Skin epidermis (tissue), 12 donors: ENCODE measurements at regions not wholly inside any gene's neighbourhood (a gene's known extent, or its start where the extent isn't known, plus 50 kb on each side); places are given as distances from the start of the nearest gene placed in this dataset.

Experiments
- H3K27ac ChIP-seq, 21 experiments: fragments of 200-600 bp; sonication (generic) in 11 of 21; one replicate each; pipeline ENCODE4 v1.5.0; 2020; ENCODE audit warnings: mild to moderate bottlenecking in 3 of 21, inconsistent platforms in 2 of 21, moderate library complexity in 2 of 21
- H3K4me3 ChIP-seq, 7 experiments: fragments of 200-600 bp; sonication (generic) in 2 of 7; one replicate each; pipeline ENCODE4 v1.5.0; 2020; ENCODE audit warnings: inconsistent platforms in 2 of 7, mild to moderate bottlenecking in 2 of 7, moderate library complexity in 1 of 7

DNA sequence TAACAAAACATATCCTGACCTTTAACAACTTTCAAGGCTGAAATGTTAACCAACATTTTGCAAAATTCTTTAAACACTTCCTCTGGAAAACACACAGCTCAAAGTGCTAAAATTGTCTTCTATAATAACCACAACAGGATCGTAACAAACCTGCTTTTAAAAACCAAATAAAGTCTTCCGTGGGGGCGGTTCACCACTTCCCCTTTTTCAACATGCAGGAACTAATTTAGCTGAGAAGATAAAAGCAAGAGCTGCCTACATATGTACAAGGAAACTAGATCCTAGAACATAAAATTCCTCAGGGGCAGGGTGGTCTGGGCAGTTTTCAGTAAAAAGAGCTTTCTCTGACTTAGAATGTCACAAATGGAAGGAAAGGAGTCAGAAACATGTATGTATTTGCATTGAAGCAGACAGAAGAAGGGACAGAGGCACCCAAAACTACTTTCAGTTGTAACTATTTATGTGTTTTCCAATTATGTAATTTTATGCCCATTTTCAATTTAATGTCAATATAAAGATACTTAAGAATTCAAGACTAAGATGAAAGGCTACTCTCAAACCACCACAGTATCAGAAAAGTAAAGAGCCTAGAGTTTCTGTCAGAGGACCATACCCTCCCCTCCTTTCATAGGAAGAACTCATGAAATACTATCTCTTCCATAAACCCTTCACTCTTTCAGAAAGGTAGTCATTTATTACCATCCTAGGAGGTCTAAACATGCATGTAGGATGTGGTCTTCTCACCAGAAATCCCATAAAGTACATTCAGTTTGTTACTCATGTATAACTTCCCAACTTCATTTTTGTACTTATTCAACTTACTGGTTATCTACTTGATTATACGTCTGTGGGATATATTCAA lies 185.9 kb upstream of the RASA1 start:
- Histone ChIP-seq H3K27ac (peak overlapping the region in 6 of 21 experiments; percentile 8 to 84 (median 44)), H3K4me3 (no peak overlapping the region)

DNA sequence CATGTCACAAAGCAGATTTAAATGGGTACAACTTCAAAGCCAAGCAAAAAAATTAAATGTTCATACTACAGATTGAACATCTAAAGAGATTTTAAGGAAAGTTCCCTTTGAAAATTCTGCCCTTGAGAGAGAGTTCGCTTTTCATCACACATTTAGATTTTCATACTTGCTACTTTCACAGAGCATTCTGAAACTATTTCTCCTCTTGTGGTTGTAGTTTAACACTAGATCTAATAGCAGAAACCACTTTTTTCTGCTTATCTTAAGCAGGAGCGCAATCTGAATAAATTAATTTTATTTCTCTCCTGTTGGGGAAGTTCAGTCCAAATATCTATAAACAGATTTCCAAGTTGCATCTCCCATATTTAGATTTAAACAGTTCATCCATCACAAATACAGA lies 173.3 kb upstream of the RASA1 start:
- no peak overlapping the region for H3K4me3 ChIP-seq
- no peak overlapping the region for H3K27ac ChIP-seq

DNA sequence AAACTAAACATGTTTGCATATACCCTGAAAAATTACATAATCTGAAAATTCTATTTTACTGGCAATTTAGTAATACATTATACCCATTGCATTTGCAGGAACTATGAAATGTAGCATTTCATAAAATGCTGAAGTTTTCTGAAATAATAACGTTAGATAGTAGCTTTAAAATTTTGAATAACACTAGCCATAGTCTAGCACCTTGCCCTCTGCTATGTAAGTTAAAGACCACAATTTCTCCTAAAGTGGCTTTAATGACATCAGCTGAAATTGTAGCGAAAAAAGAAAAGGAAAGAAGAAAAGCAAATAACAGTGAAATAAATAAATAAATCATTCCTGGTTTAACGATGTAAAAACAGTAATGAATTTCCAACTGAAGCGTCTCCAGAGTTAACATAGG lies 172.8 kb upstream of the RASA1 start:
- Histone ChIP-seq H3K4me3 (no peak overlapping the region), H3K27ac (no peak overlapping the region)

DNA sequence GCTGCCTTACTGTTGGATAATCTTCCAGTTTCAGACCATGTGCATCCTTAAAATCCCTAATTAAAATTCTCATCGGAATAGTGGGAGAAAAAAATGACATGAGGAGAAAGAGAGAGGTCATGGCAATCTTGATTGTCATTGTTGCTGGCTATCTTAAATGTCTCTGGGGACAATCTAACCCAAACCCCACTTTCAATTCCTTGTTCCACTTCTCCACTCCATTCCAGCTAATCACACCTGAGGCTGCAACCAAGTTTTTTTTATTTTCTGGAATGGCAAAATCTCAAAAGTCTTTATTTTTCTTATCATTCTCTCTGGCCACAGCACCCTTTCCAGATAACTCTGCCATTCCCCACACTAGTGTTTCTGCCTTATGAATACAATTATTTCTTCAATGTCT lies 171.9 kb upstream of the RASA1 start:
- H3K4me3 ChIP-seq = no peak overlapping the region
- H3K27ac ChIP-seq = no peak overlapping the region

DNA sequence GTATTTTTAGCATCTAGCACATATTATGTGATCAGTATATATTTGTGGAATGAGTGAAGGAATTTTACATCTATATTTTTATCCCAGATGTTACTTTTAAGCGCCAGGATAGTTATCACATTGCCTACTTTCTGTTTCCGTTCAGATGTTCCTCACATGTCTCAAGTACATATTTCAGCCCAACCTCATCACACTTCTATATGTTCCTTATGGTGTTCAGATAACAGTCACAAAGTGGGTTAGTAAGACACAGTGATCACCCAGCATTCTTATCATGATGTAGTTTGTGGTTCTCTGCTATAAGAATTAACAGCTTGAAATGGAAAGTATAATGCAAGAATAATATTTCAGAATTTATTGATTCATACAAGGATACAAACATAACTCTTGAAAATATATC lies 170.0 kb upstream of the RASA1 start:
- H3K4me3 ChIP-seq = no peak overlapping the region

DNA sequence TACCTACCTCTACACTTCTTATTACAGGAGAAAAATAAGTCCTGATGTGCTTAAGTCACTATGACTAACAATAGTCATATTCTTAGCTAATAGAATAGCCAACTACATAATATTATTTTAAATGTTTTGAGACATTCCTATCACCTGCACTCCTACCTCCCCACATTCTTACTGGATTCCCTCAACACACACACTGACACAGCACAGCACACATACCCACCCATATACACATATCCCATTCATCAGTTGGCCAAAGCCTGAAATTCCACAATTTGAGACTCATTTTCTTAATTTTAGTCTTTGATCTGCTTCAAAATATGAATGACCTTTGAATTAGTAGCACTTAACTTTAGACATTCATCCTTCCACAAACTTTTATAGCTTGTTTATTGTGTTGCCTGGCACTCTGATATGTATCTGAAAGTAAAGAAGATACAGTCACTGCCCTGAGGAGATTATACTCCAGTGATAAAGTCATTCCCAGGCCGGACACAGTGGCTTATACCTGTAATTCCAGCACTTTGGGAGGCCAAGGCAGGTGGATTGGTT lies 168.3 kb upstream of the RASA1 start:
- Histone ChIP-seq H3K4me3 (no peak overlapping the region), H3K27ac (no peak overlapping the region)

More for the DNA sequence above, 170.0 kb upstream of the RASA1 start:
- H3K27ac ChIP-seq = no peak overlapping the region

DNA sequence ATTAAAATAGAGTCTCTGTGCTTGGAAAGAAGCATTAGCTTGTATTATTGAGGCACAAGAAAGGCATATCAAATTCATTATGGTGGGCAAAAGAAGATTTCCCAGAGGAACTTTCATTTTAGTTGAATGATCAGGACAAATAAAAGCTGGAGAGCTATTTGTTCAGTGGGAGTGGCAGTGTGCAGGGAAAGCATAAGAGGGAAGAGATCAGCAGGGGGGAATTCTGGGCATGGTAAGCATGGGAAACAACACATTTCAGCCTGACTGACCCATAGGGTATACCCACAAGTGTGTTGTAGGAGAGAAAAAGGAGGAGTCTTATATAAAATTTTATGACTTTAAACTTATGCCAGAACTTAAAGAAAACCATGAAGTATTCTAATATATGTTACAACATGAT lies 167.7 kb upstream of the RASA1 start:
- no peak overlapping the region for H3K4me3 ChIP-seq
- H3K27ac ChIP-seq = no peak overlapping the region

DNA sequence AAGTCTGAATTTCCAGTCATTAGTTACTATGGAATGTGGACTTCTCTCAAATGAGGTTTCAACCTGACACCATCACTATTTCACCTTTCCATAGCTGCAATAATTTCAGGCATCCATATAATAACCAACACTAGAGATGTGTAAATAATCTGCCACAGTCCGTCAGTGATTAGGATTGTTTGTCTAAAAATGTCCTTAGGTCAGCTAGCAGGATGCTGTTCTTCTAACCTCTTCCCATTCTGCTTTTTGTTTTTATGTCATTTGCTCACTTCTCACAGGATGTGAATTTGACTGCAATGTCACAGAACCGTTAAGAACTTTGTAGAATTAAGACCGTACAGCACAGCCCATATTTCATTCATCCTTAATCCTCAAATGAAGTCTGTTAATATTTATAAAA lies 166.4 kb upstream of the RASA1 start:
- Histone ChIP-seq H3K4me3 (no peak overlapping the region), H3K27ac (no peak overlapping the region)

DNA sequence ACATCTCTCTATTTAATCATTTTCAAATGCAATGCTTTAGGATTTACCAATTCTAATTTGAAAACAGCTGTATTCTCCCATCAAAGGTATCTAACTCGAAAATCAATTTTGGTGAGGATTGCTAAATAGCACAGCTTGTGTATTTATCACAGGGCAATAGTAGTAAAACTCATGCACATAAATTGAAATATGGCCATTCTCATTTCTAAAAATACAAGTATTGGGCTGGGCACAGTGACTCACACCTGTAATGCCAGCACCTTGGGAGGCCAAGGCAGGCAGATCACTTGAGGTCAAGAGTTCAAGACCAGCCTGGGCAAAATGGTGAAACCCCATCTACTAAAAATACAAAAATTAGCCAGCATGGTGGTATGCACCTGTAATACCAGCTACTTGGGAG lies 164.8 kb upstream of the RASA1 start:
- Histone ChIP-seq H3K4me3 (no peak overlapping the region), H3K27ac (no peak overlapping the region)

DNA sequence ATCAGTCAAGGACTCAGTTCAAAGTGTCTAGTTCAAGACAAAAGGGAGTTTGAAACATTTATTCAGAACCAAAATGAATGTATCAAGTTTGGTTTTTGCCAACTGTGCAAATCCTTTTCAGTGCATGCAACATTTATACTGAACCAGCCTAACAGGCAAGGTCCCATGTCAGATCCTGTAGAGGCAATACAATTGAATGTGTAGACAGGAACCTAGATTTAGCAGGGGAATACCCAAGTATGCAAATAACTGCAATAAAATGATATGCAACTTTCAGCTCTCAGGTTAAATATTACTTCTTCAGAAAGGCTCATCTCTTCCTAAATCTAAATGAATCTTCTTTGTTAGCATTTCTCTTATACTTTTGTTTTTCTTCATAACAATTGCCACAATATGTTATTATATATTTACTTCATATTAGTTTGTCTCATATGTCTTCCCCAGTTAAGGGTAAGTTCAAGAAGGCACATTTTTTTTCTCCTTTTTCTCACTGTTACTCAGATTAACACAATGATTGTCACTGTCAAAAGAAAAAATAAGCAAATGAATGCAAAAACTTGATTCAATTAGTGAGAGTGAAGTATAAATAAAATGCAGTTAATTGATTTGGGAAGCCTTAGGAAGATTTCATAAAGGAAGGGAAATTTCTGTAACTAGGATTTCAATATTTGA lies 163.9 kb upstream of the RASA1 start:
- Histone ChIP-seq H3K27ac (no peak overlapping the region), H3K4me3 (no peak overlapping the region)

DNA sequence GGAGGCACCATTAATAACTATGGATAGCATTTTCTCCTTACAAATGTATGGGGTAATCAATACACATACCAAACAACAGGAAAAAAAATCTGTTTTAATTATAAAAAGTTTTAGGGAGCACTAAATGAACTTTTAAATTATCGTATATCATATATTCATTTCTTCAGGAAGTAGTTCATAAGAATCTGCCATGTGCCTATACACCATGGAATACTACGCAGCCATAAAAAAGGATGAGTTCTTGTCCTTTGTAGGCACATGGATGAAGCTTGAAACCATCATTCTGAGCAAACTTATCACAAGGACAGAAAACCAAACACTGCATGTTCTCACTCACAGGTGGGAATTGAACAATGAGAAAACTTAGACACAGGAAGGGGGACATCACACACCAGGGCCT lies 162.1 kb upstream of the RASA1 start:
- H3K27ac ChIP-seq = no peak overlapping the region
- no peak overlapping the region for H3K4me3 ChIP-seq

DNA sequence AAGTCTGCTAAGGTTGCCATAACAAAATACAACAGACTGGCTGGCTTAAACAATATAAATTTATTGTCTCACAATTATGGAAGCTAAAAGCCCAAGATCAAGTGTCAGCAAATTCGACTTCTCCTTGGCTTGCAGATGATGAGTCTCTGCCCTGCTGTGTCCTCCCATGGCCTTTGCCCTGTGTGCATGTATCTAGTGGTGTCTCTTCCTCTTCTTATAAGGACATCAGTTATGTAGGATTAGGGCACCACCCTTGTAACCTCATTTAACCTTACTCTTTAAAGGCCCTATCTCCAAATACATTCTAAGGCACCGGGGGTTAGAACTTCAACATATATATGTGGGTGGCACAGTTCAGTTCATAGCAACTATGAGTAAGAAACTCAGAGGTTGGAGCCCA lies 157.9 kb upstream of the RASA1 start:
- no peak overlapping the region for H3K27ac ChIP-seq

DNA sequence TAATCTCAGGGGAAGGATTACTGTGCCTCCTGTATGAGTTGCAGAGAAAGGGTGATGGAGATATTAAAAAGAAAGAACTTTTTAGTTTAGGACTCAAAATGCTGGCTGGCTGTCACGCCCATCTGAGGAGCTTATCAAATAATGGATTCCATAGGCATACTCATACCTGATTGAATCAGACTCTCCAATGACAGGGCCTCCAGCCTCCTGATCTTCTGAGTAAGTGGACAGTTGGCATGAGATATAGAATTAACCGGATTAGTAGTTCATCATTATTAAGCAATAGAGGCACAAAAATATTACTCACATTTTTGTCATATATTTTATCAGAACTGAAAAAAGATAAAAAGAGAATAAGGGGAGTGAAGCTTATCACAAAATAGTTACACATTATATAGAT lies 157.0 kb upstream of the RASA1 start:
- no peak overlapping the region for H3K27ac ChIP-seq
- H3K4me3 ChIP-seq = no peak overlapping the region

More for the DNA sequence above, 157.9 kb upstream of the RASA1 start:
- no peak overlapping the region for H3K4me3 ChIP-seq

DNA sequence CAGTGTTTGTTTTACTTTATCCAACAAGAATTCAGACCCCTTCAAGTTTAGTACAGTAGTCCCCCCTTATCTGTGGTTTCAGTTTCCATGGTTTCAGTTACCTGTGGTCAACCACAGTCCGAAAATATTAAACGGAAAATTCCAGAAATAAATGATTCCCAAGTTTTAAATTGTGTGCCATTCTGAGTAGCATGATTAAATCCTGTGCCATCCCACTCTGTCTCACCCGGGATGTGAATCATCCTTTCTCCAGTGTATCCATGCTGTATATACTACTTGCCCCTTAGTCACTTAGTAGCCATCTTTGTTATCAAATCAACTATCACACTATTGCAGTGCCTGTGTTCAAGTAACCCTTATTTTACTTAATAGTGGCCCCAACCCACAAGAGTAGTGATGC lies 153.8 kb upstream of the RASA1 start:
- Histone ChIP-seq H3K4me3 (no peak overlapping the region), H3K27ac (no peak overlapping the region)

DNA sequence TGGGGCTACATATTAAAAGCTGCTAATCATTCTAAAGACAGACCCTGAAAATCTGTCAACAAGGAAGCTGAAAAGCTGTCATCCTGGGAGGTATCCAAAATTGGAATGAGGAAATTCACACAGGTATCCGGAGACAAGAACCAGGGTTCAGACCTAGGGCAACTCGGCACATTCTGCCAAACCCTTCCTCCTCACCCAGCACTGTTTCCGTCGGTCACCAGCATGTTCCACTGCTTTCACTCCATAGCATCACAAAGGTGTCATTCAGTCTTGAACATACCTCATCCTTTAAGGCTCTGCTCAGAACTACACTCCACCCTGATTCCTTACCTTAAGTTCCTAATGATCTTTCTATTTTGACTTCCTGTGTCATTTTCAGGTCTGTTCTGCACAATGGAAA lies 153.1 kb upstream of the RASA1 start:
- Histone ChIP-seq H3K4me3 (no peak overlapping the region), H3K27ac (no peak overlapping the region)

DNA sequence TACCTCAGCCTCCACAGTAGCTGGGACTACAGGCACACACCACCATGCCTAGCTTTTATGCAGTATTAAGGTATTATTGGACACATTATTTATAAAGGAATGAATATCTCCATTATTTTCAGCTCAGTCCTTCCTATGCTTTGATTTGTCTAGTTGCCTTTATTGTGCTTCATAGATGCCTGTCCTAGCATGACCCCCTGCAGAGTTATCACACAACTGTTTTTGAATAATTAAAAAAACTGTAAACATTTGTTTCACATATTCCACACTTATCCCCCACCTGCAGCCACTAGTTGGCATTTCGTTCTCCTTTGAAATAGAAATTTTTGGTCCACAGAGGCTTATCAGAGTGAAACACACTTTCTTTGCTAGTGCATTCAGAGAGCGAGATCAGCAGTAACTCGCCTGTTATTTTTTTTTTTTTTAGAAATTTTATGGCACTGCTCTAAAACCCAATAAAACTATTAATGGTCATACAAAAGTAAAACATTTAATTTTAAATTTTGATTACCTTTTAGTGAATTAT lies 151.8 kb upstream of the RASA1 start:
- Histone ChIP-seq H3K4me3 (no peak overlapping the region), H3K27ac (no peak overlapping the region)

DNA sequence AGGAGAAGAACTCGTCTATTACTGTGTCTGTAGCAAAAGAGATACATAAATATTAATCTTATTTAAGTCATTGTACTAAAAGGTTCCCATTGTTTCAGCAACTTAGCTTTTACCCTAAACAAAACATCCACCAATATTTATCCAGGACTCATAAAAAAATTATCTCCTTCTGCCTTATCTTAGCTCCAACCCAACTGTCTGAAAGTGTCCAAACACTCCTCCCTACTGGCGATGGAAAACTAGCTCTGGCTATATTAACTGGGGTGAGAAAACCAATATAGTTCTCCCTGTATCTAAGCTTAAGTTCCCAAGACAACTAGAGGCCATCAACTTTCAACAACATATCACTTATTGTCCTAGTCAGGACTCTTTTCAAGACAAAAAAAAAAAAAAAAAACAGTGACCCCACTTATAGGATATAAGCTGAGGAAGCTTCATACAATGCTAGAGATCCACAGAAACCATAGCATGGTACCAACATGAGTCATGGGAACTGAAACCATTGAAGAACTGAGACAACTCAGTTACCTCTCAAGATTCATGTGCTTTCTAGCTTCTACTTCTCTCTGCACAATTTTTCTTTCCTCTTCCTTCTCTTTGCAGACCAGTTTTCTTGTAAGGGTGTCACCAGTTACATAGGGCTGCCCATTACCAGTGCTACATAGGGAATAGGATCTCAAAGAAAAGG lies 150.7 kb upstream of the RASA1 start:
- H3K27ac ChIP-seq = no peak overlapping the region
- H3K4me3 ChIP-seq = no peak overlapping the region

DNA sequence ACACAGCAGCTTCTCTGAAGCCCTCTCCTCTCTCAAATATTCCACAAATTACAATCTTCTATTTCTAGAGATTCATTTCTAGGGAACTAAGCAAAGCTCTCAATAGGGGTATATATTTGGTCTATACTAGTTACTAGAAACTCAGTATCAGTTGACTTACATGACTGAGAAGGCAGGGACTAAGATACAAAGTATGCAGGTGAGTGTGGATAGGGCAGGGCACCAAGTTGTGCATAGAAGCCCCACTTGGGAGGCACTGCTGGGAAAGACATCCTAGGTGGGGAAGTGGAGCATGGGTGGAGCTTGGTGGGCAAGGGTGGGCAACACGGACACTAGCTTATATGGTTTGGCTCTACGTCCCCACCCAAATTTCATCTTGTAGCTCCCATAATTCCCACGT lies 148.1 kb upstream of the RASA1 start:
- no peak overlapping the region for H3K4me3 ChIP-seq
- H3K27ac ChIP-seq = peak overlapping the region in 12 of 21 experiments; percentile 10 to 87 (median 65)

DNA sequence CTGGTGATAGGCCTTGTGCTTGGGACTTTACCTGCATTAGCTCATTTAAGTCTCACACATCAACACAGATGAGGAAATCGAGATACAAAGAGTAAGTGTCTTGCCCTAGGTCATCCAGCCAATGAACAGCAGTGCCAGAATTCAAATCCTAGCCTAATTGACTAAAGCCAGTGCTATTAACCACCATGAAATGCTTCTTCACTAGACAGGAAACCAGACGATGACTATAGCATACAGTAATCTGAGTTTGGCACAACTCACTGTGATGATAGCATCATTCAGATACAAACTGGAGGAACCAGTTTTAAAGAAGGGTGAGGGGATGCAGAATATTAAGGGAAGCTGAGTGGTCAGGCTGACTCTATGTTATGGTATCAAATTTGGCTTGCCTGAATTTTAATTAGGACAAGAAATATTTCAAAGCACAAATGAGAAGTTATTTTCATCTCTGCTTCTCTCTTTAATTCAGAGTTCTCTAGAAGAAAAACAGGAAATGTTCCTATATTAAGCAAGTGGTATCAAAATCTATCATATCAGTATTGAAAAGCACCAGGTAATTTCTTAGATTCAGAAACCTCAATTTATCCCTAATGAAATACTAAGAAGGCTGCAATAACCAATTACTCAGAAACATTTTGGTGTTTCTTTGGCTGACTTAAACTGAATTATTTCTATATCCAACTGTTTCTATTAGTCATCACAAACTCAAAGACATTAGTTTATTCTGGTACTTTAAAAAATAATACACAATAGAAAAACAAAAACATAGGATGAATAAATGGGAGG lies 147.0 kb upstream of the RASA1 start:
- no peak overlapping the region for H3K4me3 ChIP-seq
- peak overlapping the region in 14 of 21 experiments; percentile 10 to 87 (median 62) for H3K27ac ChIP-seq
